Lung microvascular endothelial cell (primary cell): ENCODE measurements at regions not wholly inside any gene's neighbourhood (a gene's known extent, or its start where the extent isn't known, plus 50 kb on each side); places are given as distances from the start of the nearest gene placed in this dataset.
"Not testable (repeated sequence)": the region's sequence is repeated elsewhere in the genome, so short reads cannot be mapped to it uniquely, and the experiment has no call there.

Source experiments
- DNase-seq, 2 donors: peaks; one replicate each; pipeline versions ENCODE4 v3.0.0 to v3.0.0-alpha.2; 2010; ENCODE audit warnings: low read depth in 2 of 2

- DNase-seq: no peak
Measured at GRCh38 chr16:85437166-85438052, 175.7 kb upstream of the GSE1 start.

- no peak for DNase-seq
Measured at GRCh38 chr16:85438981-85439685, 174.0 kb upstream of the GSE1 start.

GRCh38 chr16:85440744-85441143 lies 172.4 kb upstream of the GSE1 start:
- no peak for DNase-seq

GRCh38 chr16:85441189-85441889 lies 171.8 kb upstream of the GSE1 start:
- no peak for DNase-seq

GRCh38 chr16:85441890-85442670 lies 171.0 kb upstream of the GSE1 start:
- DNase-seq: no peak

GRCh38 chr16:85443116-85443515 lies 170.0 kb upstream of the GSE1 start:
- DNase-seq: no peak

GRCh38 chr16:85443531-85443930 lies 169.6 kb upstream of the GSE1 start:
- no peak for DNase-seq

- no peak for DNase-seq
Measured at GRCh38 chr16:85445064-85445778, 167.9 kb upstream of the GSE1 start.

GRCh38 chr16:85445779-85446222 lies 167.3 kb upstream of the GSE1 start:
- no peak for DNase-seq

GRCh38 chr16:85446951-85447692 lies 166.0 kb upstream of the GSE1 start:
- no peak for DNase-seq

GRCh38 chr16:85447693-85448313 lies 165.3 kb upstream of the GSE1 start:
- DNase-seq: no peak

GRCh38 chr16:85448557-85449190 lies 164.4 kb upstream of the GSE1 start:
- DNase-seq: no peak

- DNase-seq: no peak
Measured at GRCh38 chr16:85449191-85449884, 163.8 kb upstream of the GSE1 start.

GRCh38 chr16:85449885-85450245 lies 163.3 kb upstream of the GSE1 start:
- DNase-seq: no peak

- not testable (repeated sequence) for DNase-seq
Measured at GRCh38 chr16:85451142-85451541, 162.0 kb upstream of the GSE1 start.

GRCh38 chr16:85451641-85452363 lies 161.3 kb upstream of the GSE1 start:
- DNase-seq: no peak

- no peak for DNase-seq
Measured at GRCh38 chr16:85452364-85453193, 160.5 kb upstream of the GSE1 start.
